Liver (tissue), 3 donors: ENCODE measurements at regions not wholly inside any gene's neighbourhood (a gene's known extent, or its start where the extent isn't known, plus 50 kb on each side); places are given as distances from the start of the nearest gene placed in this dataset.

Experiments
- GABPA ChIP-seq, 2 donors: IDR thresholded peaks in 1 of 2; conservative IDR thresholded peaks in 1 of 2; 2 replicates each; pipeline ENCODE4 v1.6.1; 2016; ENCODE audit warnings: antibody characterized with exemption in 2 of 2, mild to moderate bottlenecking in 1 of 2, moderate library complexity in 1 of 2
- HNF4A ChIP-seq, 2 donors: conservative IDR thresholded peaks; 2 replicates each; pipeline ENCODE4 v1.6.1; 2016; ENCODE audit warnings: antibody characterized with exemption in 2 of 2, mild to moderate bottlenecking in 2 of 2
- JUND ChIP-seq, 2 donors: IDR thresholded peaks; 2 replicates each; pipeline ENCODE4 v1.6.1; 2016; ENCODE audit warnings: antibody characterized with exemption in 2 of 2
- NR2F2 ChIP-seq: IDR thresholded peaks from 2 replicates; pipeline ENCODE4 v1.6.1; 2016; ENCODE audit warnings: antibody characterized with exemption
- RAD21 ChIP-seq, 2 donors: IDR thresholded peaks; 2 replicates each; pipeline ENCODE4 v1.6.1; 2016; ENCODE audit warnings: antibody characterized with exemption in 2 of 2, mild to moderate bottlenecking in 2 of 2
- RXRA ChIP-seq, 2 donors: IDR thresholded peaks; 2 replicates each; pipeline ENCODE4 v1.6.1; 2017 to 2018; ENCODE audit warnings: antibody characterized with exemption in 2 of 2, mild to moderate bottlenecking in 1 of 2
- SP1 ChIP-seq: IDR thresholded peaks from 2 replicates; pipeline ENCODE4 v1.6.1; 2018; ENCODE audit warnings: antibody characterized with exemption, mild to moderate bottlenecking
- TAF1 ChIP-seq: conservative IDR thresholded peaks from 2 replicates; pipeline ENCODE4 v1.6.1; 2016; ENCODE audit warnings: antibody characterized with exemption, mild to moderate bottlenecking
- TF ChIP-seq, protein P1 (sequence below): fragments of 150-350 bp; IDR thresholded peaks from 2 replicates; pipeline ENCODE4 v1.5.1; 2017; ENCODE audit warnings: improper control_type of control experiment, low read depth, low read length; ENCODE audit not compliant: missing input control
- TF ChIP-seq, protein P2 (sequence below): IDR thresholded peaks from 2 replicates; pipeline ENCODE4 v1.6.1; 2016; ENCODE audit warnings: antibody characterized with exemption
- TF ChIP-seq, protein P3 (sequence below): IDR thresholded peaks from 2 replicates; pipeline ENCODE4 v1.6.1; 2016; ENCODE audit warnings: antibody characterized with exemption, mild to moderate bottlenecking
- TF ChIP-seq, protein P4 (sequence below): IDR thresholded peaks from 2 replicates; pipeline ENCODE4 v1.6.1; 2016; ENCODE audit warnings: antibody characterized with exemption
- TF ChIP-seq, protein P5 (sequence below): IDR thresholded peaks from 2 replicates; pipeline ENCODE4 v1.6.1; 2016; ENCODE audit warnings: antibody characterized with exemption
- donor health status: healthy.
- donor health status: healthy.

DNA sequence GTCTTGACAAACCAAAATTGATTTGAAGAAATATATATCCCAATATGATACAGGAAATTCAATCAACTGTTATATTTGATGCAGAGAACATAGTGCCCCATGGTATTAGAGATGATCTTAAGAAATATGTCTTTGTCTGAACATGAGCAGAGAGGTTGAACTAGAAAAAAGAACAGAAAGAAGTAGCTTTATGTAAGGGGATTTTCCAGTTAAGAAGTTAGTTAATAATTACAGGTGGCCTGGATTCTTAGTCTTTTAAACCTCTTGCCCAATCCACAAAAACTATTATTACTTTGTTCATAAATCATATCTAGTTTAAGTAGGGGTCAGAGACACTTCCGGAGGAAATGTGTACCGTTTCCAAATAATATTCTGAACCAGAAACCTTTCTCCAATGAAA lies 1186.7 kb upstream of the EPHA6 start:
- no peak for TF ChIP-seq JUND (IDR thresholded peaks at IDR 0.05)
- TF ChIP-seq, protein P1, sequence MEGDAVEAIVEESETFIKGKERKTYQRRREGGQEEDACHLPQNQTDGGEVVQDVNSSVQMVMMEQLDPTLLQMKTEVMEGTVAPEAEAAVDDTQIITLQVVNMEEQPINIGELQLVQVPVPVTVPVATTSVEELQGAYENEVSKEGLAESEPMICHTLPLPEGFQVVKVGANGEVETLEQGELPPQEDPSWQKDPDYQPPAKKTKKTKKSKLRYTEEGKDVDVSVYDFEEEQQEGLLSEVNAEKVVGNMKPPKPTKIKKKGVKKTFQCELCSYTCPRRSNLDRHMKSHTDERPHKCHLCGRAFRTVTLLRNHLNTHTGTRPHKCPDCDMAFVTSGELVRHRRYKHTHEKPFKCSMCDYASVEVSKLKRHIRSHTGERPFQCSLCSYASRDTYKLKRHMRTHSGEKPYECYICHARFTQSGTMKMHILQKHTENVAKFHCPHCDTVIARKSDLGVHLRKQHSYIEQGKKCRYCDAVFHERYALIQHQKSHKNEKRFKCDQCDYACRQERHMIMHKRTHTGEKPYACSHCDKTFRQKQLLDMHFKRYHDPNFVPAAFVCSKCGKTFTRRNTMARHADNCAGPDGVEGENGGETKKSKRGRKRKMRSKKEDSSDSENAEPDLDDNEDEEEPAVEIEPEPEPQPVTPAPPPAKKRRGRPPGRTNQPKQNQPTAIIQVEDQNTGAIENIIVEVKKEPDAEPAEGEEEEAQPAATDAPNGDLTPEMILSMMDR: no peak
- no peak for TF ChIP-seq RAD21 (IDR thresholded peaks at IDR 0.05)
- TF ChIP-seq, protein P2, sequence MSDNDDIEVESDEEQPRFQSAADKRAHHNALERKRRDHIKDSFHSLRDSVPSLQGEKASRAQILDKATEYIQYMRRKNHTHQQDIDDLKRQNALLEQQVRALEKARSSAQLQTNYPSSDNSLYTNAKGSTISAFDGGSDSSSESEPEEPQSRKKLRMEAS: no peak
- TF ChIP-seq, protein P3, sequence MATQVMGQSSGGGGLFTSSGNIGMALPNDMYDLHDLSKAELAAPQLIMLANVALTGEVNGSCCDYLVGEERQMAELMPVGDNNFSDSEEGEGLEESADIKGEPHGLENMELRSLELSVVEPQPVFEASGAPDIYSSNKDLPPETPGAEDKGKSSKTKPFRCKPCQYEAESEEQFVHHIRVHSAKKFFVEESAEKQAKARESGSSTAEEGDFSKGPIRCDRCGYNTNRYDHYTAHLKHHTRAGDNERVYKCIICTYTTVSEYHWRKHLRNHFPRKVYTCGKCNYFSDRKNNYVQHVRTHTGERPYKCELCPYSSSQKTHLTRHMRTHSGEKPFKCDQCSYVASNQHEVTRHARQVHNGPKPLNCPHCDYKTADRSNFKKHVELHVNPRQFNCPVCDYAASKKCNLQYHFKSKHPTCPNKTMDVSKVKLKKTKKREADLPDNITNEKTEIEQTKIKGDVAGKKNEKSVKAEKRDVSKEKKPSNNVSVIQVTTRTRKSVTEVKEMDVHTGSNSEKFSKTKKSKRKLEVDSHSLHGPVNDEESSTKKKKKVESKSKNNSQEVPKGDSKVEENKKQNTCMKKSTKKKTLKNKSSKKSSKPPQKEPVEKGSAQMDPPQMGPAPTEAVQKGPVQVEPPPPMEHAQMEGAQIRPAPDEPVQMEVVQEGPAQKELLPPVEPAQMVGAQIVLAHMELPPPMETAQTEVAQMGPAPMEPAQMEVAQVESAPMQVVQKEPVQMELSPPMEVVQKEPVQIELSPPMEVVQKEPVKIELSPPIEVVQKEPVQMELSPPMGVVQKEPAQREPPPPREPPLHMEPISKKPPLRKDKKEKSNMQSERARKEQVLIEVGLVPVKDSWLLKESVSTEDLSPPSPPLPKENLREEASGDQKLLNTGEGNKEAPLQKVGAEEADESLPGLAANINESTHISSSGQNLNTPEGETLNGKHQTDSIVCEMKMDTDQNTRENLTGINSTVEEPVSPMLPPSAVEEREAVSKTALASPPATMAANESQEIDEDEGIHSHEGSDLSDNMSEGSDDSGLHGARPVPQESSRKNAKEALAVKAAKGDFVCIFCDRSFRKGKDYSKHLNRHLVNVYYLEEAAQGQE: no peak
- no peak for TF ChIP-seq NR2F2
- TF ChIP-seq TAF1: no peak
- TF ChIP-seq, protein P4, sequence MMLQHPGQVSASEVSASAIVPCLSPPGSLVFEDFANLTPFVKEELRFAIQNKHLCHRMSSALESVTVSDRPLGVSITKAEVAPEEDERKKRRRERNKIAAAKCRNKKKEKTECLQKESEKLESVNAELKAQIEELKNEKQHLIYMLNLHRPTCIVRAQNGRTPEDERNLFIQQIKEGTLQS: no peak
- no peak for TF ChIP-seq SP1
- TF ChIP-seq HNF4A (conservative IDR thresholded peaks at IDR 0.05): no peak
- no peak for TF ChIP-seq GABPA (IDR thresholded peaks at IDR 0.05 in 1 of 2, conservative IDR thresholded peaks at IDR 0.05 in 1 of 2)
- TF ChIP-seq, protein P5, sequence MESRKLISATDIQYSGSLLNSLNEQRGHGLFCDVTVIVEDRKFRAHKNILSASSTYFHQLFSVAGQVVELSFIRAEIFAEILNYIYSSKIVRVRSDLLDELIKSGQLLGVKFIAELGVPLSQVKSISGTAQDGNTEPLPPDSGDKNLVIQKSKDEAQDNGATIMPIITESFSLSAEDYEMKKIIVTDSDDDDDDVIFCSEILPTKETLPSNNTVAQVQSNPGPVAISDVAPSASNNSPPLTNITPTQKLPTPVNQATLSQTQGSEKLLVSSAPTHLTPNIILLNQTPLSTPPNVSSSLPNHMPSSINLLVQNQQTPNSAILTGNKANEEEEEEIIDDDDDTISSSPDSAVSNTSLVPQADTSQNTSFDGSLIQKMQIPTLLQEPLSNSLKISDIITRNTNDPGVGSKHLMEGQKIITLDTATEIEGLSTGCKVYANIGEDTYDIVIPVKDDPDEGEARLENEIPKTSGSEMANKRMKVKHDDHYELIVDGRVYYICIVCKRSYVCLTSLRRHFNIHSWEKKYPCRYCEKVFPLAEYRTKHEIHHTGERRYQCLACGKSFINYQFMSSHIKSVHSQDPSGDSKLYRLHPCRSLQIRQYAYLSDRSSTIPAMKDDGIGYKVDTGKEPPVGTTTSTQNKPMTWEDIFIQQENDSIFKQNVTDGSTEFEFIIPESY: no peak
- no peak for TF ChIP-seq RXRA (IDR thresholded peaks at IDR 0.05)
